Left ventricle myocardium inferior (tissue), 1 donor: ENCODE measurements at regions not wholly inside any gene's neighbourhood (a gene's known extent, or its start where the extent isn't known, plus 50 kb on each side); places are given as distances from the start of the nearest gene placed in this dataset.

Source experiments
- DNase-seq: peaks from one replicate; pipeline ENCODE4 v3.0.0-alpha.2; 2020
- H3K27ac ChIP-seq: fragments of 200-600 bp; replicated peaks from 2 replicates; pipeline ENCODE4 v1.8.0; 2021
- H3K27me3 ChIP-seq: fragments of 200-600 bp; 2 replicates; pipeline ENCODE4 v1.8.0; 2021; ENCODE audit warnings: low read depth
- H3K36me3 ChIP-seq: fragments of 200-600 bp; 2 replicates; pipeline ENCODE4 v1.8.0; 2021
- H3K4me1 ChIP-seq: fragments of 200-600 bp; 2 replicates; pipeline ENCODE4 v1.8.0; 2021
- H3K4me3 ChIP-seq: fragments of 200-600 bp; 2 replicates; pipeline ENCODE4 v1.8.0; 2021; ENCODE audit warnings: mild to moderate bottlenecking, moderate library complexity
- H3K9me3 ChIP-seq: fragments of 200-600 bp; replicated peaks from 2 replicates; pipeline ENCODE4 v1.8.0; 2021
- intact Hi-C: fragments of 100-400 bp; cut with micrococcal nuclease; formaldehyde crosslinking; loops from one replicate; pipeline ENCODE4 v1.11.0; 2022
- TF ChIP-seq, protein P1 (sequence below): fragments of 200-600 bp; IDR thresholded peaks from 2 replicates; pipeline ENCODE4 v1.8.0; 2021; ENCODE audit warnings: antibody characterized with exemption, mild to moderate bottlenecking, borderline replicate concordance
- donor health status: DM: no; HTN: yes; CAD: no; lungs with severe emphysema.

DNA sequence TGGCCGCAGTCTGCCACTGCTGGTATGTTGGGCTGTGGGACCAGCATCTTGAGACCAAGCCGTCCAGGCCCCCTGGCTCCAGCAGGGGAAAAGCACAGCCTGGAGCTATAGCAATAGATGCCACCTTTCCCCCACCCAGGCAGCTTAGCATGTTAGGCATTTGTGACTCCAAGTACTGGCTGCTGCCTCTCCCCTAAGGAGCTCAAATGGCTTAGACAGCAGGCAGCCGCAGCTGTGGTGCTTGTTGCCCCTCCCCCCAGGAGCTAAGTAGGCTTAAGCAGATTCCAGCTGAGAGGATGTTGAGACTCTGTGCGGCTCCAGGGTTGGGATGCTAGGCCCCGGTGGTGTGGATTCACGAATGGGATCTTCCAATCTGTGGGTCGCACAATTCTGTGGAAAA lies 88.8 kb upstream of the ANKFN1 start:
- H3K27me3 ChIP-seq = no peaks in the 10 kb centered on the region
- TF ChIP-seq, protein P1, sequence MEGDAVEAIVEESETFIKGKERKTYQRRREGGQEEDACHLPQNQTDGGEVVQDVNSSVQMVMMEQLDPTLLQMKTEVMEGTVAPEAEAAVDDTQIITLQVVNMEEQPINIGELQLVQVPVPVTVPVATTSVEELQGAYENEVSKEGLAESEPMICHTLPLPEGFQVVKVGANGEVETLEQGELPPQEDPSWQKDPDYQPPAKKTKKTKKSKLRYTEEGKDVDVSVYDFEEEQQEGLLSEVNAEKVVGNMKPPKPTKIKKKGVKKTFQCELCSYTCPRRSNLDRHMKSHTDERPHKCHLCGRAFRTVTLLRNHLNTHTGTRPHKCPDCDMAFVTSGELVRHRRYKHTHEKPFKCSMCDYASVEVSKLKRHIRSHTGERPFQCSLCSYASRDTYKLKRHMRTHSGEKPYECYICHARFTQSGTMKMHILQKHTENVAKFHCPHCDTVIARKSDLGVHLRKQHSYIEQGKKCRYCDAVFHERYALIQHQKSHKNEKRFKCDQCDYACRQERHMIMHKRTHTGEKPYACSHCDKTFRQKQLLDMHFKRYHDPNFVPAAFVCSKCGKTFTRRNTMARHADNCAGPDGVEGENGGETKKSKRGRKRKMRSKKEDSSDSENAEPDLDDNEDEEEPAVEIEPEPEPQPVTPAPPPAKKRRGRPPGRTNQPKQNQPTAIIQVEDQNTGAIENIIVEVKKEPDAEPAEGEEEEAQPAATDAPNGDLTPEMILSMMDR = no peak
- intact Hi-C loops = no loop called here
- no peaks in the 10 kb centered on the region for H3K36me3 ChIP-seq
- H3K4me3 ChIP-seq = no peak overlapping the region
- H3K9me3 ChIP-seq = peaks cover 25% of the 10 kb centered on the region
- H3K27ac ChIP-seq = no peak overlapping the region
- H3K4me1 ChIP-seq = no peaks in the 10 kb centered on the region
- no peak for DNase-seq

DNA sequence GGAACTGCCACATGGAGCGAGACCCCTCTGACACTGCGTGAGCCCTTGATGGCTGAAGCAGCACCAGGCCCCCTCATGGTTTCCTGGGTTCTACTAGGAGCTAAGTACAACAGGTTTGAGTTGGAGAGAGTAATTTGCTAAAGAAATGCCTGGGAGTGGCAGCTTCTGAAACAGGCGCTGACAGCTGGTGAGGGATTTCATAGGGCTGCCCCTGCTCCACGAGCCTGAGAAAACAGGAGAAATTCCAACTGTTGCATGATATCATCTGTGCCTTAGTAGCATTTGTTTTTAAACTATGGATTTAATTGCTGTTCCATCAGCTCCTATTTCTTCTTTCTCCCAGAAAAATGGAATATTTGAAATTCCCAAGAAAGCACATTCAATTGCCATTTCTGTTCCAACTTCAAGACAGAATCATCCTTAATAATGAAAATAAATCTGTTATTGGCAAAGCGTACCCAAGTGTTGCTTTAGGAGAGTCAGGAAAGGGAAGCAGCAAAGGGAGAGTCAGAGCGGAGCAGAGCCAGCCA lies 78.8 kb upstream of the ANKFN1 start:
- H3K36me3 ChIP-seq = no peaks in the 10 kb centered on the region
- peaks cover 6% of the 10 kb centered on the region for H3K9me3 ChIP-seq
- no peaks in the 10 kb centered on the region for H3K27me3 ChIP-seq
- intact Hi-C loops = no loop called here
- H3K27ac ChIP-seq = no peak overlapping the region
- TF ChIP-seq, protein P1 = no peak
- no peak overlapping the region for H3K4me3 ChIP-seq
- H3K4me1 ChIP-seq = no peaks in the 10 kb centered on the region
- no peak for DNase-seq

DNA sequence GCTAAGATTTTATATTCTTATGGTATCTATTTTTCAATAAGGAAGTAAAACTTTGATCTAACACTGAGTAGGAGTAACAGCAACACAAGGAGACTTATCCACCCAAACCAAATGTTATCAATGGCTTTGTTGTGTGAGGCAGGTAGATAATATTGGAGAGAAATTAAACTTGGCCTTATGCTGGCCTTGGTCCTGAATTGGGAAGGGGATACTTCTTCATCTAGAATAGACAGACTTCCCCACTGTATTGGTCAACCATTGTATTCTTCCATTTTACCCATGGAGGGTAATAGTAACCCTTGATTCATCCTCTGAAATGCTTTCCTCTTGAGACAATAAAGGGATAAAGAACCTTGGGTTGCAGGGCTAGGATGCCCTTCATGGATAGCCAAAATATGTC lies 76.3 kb upstream of the ANKFN1 start:
- DNase-seq = no peak
- Histone ChIP-seq H3K4me3 (no peak overlapping the region), H3K27ac (no peak overlapping the region), H3K36me3 (no peaks in the 10 kb centered on the region), H3K27me3 (no peaks in the 10 kb centered on the region), H3K4me1 (no peaks in the 10 kb centered on the region), H3K9me3 (peaks cover 6% of the 10 kb centered on the region)
- intact Hi-C loops = no loop called here
- TF ChIP-seq, protein P1 = no peak

DNA sequence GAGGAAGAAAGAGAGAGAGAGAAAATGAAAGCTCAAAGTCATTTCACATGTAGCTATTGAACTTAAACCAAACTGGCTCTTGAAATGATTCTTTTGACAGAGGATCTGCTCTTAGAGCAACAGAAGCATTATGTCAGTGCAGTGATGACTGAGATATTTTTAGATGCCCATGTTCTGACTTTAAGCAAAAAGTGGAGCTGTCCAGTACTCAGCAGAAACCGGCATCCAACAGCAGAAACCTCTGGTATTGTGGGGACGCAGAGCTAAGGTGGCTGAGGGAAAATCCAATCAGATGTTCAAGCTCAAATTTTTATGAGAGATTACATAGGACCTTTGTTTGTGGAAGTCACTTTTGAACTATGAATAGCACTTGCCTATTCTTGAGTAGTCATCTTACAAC lies 69.8 kb upstream of the ANKFN1 start:
- Histone ChIP-seq H3K4me3 (no peak overlapping the region), H3K36me3 (no peaks in the 10 kb centered on the region), H3K27me3 (peaks cover 12% of the 10 kb centered on the region), H3K27ac (no peak overlapping the region), H3K4me1 (no peaks in the 10 kb centered on the region), H3K9me3 (peaks cover 8% of the 10 kb centered on the region)
- intact Hi-C loops = no loop called here
- TF ChIP-seq, protein P1 = no peak
- DNase-seq = no peak

DNA sequence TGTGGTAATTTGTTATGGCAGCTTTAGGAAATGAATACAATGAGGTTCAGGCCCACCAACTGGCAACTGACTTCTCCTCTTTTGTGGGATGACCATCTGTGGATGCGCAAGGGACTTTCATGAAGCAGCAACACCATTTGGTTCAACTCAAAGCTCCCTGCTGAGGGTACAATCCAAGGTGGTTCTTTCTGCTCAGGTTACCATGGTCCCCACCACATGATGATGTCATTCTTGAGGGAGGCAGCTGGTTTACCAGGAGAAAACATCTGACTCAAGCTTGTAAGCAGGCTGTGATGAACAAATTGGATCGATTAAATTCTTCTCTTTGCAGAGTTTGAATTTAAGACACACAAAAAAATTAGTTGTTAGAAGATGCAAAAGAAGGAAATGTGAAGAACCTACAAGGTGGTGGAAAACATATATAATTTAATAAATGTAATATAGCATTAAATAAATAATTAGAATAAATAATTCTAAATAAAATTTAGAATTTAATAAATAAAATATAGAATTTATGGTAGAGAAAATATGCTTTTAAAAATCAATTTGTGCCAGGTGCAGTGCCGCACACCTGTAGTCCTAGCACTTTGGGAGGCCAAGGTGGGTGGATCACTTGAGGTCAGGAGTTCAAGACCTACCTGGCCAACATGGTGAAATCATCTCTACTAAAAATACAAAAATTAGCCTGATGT lies 67.6 kb upstream of the ANKFN1 start:
- Histone ChIP-seq H3K27ac (no peak overlapping the region), H3K4me1 (no peaks in the 10 kb centered on the region), H3K9me3 (peaks cover 8% of the 10 kb centered on the region), H3K4me3 (no peak overlapping the region), H3K27me3 (peaks cover 15% of the 10 kb centered on the region), H3K36me3 (no peaks in the 10 kb centered on the region)
- intact Hi-C loops = no loop called here
- TF ChIP-seq, protein P1 = no peak
- no peak for DNase-seq
